ENCODE measurements at regions not wholly inside any gene's neighbourhood (a gene's known extent, or its start where the extent isn't known, plus 50 kb on each side); places are given as distances from the start of the nearest gene placed in this dataset.

GRCh38 chr12:67202011-67202677, 67.0 kb upstream of the CAND1 start:
- Mint-ChIP-seq H3K4me1 (peaks cover 18% of the 10 kb centered on the region), H3K4me3 (no peak overlapping the region), H3K9me3 (no peaks in the 10 kb centered on the region), H3K27me3 (ENCODE audit: low read depth) (no peaks in the 10 kb centered on the region), H3K36me3 (no peaks in the 10 kb centered on the region), H3K27ac (no peak overlapping the region)
- ATAC-seq = no peak
- ChIA-PET POLR2A (no interaction called here), CTCF (no interaction called here)
- no peak for DNase-seq (ENCODE audit: low spot score)
- TF ChIP-seq CREB1 (CRISPR knock-in tag; IDR thresholded peaks at IDR 0.05) = no peak

GRCh38 chr12:67202678-67203012, 66.5 kb upstream of the CAND1 start:
- ATAC-seq = no peak
- no peak overlapping the region for H3K27ac Mint-ChIP-seq
- no peaks in the 10 kb centered on the region for H3K27me3 Mint-ChIP-seq (ENCODE audit: low read depth)
- peaks cover 18% of the 10 kb centered on the region for H3K4me1 Mint-ChIP-seq
- TF ChIP-seq FOXK1 (CRISPR knock-in tag; IDR thresholded peaks at IDR 0.05) = no peak
- no peak for TF ChIP-seq ZNF281 (CRISPR knock-in tag; IDR thresholded peaks at IDR 0.05)
- no peak for TF ChIP-seq CDX4 (CRISPR knock-in tag; IDR thresholded peaks at IDR 0.05; ENCODE audit: borderline replicate concordance)
- TF ChIP-seq GTF2I (CRISPR knock-in tag; conservative IDR thresholded peaks at IDR 0.05) = no peak
- no peak for TF ChIP-seq ATF2 (CRISPR knock-in tag; IDR thresholded peaks at IDR 0.05; ENCODE audit: borderline replicate concordance, low read depth)
- no peak for TF ChIP-seq AFF4 (CRISPR knock-in tag; IDR thresholded peaks at IDR 0.05; ENCODE audit: borderline replicate concordance)
- TF ChIP-seq ZNF232 (CRISPR knock-in tag; IDR thresholded peaks at IDR 0.05) = no peak
- TF ChIP-seq E2F5 (CRISPR knock-in tag; IDR thresholded peaks at IDR 0.05) = no peak
- TF ChIP-seq FOXP1 (CRISPR knock-in tag; IDR thresholded peaks at IDR 0.05; ENCODE audit: borderline replicate concordance) = no peak
- no peak for TF ChIP-seq NFYB (CRISPR knock-in tag; conservative IDR thresholded peaks at IDR 0.05; ENCODE audit: low read depth)
- no peak for TF ChIP-seq HMGA2 (CRISPR knock-in tag; IDR thresholded peaks at IDR 0.05)
- no peak for TF ChIP-seq GRHL2 (CRISPR knock-in tag; IDR thresholded peaks at IDR 0.05; ENCODE audit: insufficient replicate concordance, severe bottlenecking)
- TF ChIP-seq FOXP4 (CRISPR knock-in tag; IDR thresholded peaks at IDR 0.05) = no peak
- TF ChIP-seq CTCF (IDR thresholded peaks at IDR 0.05) = no peak
- TF ChIP-seq OVOL2 (CRISPR knock-in tag; IDR thresholded peaks at IDR 0.05; ENCODE audit: borderline replicate concordance) = no peak
- no peak for TF ChIP-seq FOXJ3 (CRISPR knock-in tag; IDR thresholded peaks at IDR 0.05; ENCODE audit: borderline replicate concordance)
- no peaks in the 10 kb centered on the region for H3K9me3 Mint-ChIP-seq
- no peaks in the 10 kb centered on the region for H3K36me3 Mint-ChIP-seq
- H3K4me3 Mint-ChIP-seq = no peak overlapping the region
- DNase-seq (ENCODE audit: low spot score) = no peak
- ChIA-PET CTCF (no interaction called here), POLR2A (no interaction called here)
